ENCODE measurements at regions not wholly inside any gene's neighbourhood (a gene's known extent, or its start where the extent isn't known, plus 50 kb on each side); places are given as distances from the start of the nearest gene placed in this dataset.

DNA sequence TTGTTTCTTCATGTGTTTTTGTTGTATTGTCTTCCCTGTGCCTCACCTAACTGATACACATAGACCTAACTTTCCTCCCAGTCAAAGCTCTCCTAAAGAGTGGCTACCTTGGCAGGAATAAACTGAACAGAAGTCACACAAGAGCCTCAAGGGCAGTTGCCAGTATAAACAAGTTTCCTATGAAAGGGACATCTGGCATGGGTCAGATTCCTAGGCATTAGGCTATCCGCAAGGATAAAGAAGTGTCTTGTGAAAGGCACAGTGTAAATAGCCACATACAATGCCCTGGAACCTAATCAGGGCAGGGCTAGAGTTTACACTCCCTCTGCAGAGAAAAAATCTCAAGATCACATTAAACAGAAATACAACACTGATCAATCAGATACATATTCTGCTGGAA is 220.8 kb downstream of the SPANXN3 start:
- TF ChIP-seq CTCF (IDR thresholded peaks at IDR 0.05) (no peak), POLR2A (IDR thresholded peaks at IDR 0.05) (no peak), EP300 (IDR thresholded peaks at IDR 0.05) (no peak), POLR2AphosphoS5 (IDR thresholded peaks at IDR 0.05) (no peak)

Measured in stomach (tissue), 4 donors.